AG08395 (cell line): ENCODE measurements at regions not wholly inside any gene's neighbourhood (a gene's known extent, or its start where the extent isn't known, plus 50 kb on each side); places are given as distances from the start of the nearest gene placed in this dataset.

Experiments used
- DNase-seq: peaks from one replicate; pipeline ENCODE4 v3.0.0; 2012; ENCODE audit warnings: mixed read lengths, low spot score

DNA sequence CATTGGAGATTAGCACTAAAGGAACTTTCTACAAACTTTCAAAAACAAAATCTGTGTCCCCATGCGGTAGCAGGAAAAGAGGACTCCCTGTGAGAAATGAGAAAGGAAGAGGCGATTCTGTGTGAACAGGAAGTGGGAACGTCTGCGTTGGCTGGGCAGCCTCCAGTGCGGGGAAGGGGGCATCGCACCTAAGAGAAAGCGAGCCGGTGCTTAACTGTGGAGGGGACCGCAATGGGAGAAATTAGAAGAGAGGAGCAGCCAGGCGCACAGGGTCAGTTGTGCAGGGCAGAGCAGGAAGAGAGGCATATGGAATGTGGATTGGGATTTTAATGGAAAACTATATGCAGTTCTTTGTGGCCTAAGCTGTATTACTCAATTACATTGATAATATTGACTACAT, 77.4 kb upstream of the DOCK9 start:
- no peak for DNase-seq

- no peak for DNase-seq
Observed at GRCh38 chr13:99055735-99056134, 77.9 kb upstream of the DOCK9 start.

GRCh38 chr13:99056381-99057014, 78.6 kb upstream of the DOCK9 start:
- DNase-seq = no peak

GRCh38 chr13:99057310-99057975, 79.6 kb upstream of the DOCK9 start:
- peak; percentile 14 for DNase-seq

DNA sequence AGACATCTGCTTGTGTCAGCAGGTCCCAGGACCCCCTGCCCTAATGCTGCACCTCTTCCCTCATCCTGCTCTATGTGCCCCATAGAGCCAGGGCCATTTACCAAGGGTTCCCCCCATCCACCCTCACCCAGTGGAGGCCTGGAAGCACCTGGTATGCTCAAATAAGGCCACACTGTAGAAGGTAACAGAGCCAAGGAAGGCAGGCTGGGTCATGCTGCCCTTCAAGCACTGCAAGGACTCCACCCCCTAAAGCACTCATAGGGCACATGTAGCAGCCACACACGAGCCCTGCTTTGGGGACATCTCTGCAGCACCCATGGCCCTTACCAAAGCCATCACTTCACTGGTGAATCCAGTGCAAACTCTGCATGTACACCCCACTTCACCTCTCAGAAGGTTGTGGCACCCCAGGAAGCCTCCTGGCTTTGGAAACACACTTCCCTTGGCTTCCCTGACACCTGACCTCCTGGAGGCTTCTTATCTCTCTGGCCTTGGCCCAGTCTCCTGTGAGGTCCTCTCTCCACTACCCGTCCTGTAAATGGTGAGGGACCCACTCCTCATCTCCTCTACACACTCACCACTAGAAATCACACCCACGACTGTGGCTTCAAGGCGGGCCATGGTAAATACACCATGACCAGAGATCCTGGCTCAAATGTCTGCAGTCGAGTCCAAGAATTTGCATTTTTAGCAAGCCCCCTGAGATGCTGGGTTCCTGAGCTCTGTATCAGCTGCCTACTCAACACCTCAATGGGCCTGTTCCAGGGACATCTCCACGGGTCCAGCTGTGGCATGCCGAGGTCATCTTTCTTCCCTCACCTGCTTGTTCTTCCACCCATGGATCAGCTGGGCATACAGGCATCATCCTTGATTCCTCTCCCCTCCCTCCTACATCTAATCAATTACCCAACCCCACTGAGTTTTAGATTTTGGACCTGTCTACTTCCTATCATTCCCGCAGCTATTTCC, 80.9 kb upstream of the DOCK9 start:
- no peak for DNase-seq

DNA sequence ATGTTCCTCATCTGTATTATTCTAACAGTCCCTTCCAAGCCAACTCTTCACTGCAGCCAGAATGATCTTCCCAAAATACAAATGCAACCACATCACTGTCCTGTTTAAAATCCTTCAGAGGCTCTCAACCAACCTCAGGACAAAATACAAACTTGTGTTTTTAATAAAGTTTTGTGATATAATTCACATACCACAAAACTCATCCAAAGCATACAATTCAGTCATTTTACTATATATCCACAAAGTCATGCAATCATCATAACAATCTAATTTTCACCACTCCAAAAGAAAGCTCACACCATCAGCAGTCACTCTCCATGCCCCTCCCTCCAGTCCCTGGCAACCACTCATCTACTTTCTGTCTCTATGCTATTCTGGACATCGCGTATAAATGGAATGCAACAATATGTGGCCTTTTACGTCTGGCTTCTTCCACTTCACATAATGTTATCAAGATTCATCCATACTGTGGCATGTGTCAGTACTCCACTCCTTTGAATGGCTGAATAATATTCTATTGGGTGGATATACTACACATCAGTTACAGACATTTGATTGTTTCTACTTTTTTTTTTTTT, 81.7 kb upstream of the DOCK9 start:
- no peak for DNase-seq

DNA sequence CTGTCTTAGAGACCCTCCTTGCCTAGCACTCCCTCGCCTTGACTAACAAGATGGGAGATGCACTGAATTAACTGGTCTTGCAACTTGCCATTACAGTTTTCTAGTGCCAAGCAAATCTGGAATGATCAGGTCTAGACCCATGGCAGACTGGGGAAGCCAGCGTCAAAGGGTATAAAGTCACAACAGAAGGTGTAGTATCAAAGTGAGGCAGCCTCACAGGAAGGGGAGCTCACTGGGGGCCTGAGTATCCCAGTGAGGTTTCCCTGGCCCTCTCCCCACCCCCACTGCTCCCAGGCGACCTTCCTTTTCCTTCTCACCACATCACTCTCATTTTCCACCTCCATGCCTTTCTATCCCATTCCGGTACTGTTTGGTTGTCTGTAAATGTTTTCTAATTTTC, 83.5 kb upstream of the DOCK9 start:
- DNase-seq = no peak

DNA sequence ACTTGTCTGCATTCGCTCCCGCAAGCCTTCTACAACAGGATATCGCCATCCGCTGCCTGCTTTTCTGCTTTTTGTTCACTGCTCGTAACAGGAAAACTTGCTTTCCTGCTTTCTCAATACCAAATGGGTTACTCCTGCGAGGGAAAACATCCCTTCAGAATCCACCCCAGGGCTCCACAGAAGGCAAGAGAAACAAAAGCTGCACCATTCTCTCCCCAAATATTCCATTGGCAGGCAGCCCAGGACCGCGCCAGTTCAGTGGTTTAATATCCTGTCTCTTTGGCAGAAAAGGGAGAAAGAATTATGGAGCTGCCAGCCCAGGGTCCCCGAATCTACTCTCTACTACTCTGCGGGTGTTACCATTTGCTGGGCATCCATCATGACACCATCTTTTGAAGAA, 84.7 kb upstream of the DOCK9 start:
- peak; percentile 52 for DNase-seq

- DNase-seq = no peak
Observed at GRCh38 chr13:99063178-99063577, 85.3 kb upstream of the DOCK9 start.

GRCh38 chr13:99063952-99064351, 86.1 kb upstream of the DOCK9 start:
- DNase-seq = no peak

DNA sequence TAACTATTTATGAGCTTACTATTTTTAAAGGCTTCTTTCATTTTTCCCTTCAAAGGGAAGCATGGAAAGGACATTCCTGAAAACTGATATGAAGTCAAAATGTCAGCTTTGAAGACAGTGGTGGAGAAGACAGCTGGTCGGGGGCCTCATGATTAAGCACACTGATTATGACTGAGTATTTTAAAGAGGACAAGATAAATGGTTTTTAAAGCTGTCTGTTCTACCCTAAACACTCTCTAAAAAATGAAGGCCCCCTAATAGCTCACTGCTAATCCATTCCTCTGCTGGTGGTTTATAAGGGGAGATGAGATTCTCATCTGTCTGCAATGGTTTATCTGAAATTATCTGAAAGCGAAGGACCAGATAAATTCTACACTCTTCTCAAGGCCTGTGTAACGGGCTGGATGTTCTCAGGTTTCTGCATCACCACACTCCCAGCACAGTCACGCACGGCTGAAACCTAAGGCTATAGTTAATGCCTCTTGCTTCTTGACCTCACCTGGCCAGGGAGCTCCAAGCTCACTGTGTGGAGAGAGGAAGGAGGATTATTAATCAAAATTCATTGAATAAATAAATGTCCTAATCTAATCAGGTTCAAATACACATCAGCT, 86.9 kb upstream of the DOCK9 start:
- DNase-seq = no peak

GRCh38 chr13:99065235-99066015, 87.6 kb upstream of the DOCK9 start:
- DNase-seq = no peak

DNA sequence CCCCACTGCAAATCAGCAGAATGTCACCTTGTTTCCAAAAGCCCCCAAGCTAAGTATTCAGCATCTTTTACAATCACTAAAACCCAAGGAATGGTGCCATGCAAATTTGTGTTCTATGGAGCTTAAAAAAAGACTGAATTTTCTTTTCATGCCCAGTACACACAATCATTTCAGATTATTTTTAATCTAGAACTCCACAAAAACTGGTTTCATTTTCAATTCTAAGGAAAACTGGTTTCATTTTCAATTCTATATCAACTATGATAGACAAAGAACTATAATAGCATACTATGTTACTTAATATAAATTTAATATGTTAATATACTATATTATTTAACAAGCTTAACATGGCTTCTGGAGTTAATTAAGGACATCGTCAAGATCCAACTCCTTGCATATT, 88.4 kb upstream of the DOCK9 start:
- DNase-seq = no peak

DNA sequence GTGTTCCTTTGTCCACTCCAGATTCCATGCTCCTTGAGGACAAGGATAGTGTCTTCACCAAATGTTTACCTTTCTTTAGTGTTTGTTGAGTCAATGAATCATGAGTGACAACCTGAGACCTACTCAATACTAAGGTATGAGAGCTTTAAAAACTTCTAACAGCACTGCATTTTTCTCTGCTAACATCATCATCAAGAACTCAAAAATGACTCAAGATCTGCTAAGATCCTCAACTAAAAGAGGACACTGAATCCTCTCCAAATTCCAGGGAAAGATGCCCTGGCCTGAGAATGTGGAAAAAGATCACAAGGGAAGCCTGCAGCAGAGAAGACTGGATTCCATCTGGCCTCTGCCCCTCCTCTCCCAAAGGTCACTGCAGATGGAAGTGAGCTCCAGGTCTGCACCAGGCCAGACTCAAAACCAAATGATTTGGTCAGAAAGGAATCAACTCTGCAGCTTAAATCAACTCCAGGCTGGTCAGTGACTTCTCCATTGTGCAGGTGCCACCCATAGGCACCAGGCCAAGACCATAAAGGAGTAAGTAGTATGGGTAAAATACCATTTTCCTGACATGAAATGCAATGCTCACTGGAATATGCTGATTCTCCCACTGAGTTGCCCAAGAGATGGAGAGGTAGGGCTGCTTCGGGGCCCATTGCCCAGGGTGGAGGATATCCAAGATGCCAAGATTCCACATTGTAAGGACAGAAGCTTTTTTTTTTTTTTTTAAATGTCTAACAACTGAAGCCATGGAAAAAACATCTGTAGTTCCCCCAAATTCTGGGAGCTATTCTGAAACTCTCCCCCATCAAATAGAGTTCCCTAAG, 89.5 kb upstream of the DOCK9 start:
- DNase-seq = peak; percentile 82

- no peak for DNase-seq
Observed at GRCh38 chr13:99071211-99071610, 93.3 kb upstream of the DOCK9 start.

DNA sequence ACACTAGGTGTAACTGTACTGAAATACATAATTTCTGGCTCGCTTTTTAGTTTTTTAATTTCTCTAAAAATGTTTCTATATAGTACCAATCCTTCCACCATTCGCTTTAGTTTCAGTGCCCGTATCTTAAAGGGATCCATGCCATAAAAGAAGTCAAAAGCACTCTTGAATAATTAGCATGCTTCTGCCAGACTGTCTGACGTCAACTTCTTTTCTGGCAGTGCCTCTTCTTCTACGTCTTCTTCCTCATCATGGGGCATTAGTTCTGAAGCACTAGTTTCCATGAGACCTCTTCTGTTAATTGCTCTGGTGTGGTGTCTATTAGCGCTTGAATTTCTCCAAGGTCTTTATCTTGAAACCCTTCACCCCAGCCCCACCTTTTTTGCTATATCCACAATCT, 93.8 kb upstream of the DOCK9 start:
- DNase-seq = no peak

DNA sequence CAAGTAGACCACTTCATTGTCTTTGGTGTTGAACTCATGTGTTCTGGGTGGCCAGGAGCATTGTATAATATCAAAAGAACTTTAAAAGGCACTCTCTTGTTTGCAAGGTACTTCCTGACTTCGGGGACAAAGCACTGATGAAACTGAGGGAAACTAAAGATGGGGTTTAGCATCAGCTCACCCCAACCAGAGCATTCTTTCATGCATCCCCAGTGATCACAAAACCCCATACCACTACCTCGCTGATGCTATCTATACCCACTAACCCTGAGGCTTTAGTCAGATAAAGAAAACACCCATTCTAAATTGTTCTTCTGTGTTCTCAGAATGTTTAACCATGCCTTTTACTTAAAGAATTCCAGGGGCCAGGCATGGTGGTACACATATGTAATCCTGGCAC, 94.5 kb upstream of the DOCK9 start:
- DNase-seq = no peak

- DNase-seq = no peak
Observed at GRCh38 chr13:99072941-99073340, 95.1 kb upstream of the DOCK9 start.

- DNase-seq = no peak
Observed at GRCh38 chr13:99074693-99075092, 96.8 kb upstream of the DOCK9 start.
